GM18861 (cell line): ENCODE measurements at regions not wholly inside any gene's neighbourhood (a gene's known extent, or its start where the extent isn't known, plus 50 kb on each side); places are given as distances from the start of the nearest gene placed in this dataset.

Source experiments
- ATAC-seq: cut with Tn5 transposase; IDR thresholded peaks from one replicate; pipeline ENCODE4 v1.9.1; 2021; ENCODE audit not compliant: unreplicated experiment

DNA sequence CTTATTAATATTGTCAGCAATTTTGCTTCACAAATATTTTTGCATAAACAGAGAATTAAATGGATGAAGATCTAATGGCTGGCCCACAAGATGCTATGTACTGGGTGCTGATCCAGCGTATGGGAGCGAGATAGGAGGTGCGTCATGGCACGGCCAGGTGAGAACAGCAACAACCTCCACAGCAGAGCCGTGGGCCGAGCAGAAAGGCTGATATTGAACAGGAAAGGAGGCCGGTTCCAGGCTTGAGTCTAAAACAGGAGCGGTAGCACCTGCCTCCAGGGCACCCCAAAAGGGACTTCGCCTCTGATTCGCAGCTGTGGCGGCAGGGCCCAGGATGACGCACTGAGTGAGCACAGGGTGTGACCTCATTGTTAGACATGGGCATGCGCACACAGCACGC, 1502.1 kb downstream of the TBC1D22A start:
- ATAC-seq, result no peak

DNA sequence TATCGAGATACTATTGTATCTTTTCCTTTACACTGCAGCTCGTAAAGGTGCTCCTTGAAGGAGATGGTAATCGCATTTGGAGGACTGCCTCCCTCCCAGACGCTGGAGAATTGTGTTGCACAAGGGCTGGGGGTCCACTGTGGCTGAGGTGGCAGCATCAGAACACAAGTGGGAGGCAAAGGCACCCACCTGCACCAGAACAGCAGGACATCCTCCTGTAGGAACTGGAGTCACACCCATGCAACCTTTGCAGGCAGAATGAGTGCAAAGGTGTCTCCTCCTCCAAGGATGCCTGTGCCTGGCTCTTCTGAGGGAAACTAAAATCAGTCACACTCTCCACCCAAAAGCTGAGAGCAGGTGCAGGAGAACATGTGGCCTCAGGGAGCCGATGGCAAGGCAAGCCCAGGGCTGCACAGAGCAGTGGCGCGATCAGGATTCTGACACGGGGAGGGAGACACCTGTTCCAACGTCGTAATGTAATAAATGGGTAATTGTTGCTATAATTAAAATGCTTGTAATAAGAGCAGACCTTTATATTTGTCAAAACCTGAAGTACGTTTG, 1501.4 kb downstream of the TBC1D22A start:
- no peak for ATAC-seq

DNA sequence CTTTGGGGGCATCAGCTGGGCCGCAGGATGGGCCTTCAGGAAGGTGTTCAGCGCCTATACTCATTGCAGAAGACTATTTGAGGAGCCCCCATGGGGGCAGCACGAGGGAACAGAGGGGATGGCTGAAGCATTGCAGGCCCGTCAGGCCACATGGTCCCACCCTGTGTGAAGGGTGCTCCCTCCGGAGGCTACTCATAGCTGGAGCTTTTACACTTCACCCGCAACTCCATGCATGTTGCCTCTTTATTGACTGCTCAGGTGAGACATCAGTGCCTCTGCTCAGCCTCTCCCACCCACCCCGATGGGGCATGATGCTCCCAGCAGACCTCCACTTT, 1500.9 kb downstream of the TBC1D22A start:
- no peak for ATAC-seq

DNA sequence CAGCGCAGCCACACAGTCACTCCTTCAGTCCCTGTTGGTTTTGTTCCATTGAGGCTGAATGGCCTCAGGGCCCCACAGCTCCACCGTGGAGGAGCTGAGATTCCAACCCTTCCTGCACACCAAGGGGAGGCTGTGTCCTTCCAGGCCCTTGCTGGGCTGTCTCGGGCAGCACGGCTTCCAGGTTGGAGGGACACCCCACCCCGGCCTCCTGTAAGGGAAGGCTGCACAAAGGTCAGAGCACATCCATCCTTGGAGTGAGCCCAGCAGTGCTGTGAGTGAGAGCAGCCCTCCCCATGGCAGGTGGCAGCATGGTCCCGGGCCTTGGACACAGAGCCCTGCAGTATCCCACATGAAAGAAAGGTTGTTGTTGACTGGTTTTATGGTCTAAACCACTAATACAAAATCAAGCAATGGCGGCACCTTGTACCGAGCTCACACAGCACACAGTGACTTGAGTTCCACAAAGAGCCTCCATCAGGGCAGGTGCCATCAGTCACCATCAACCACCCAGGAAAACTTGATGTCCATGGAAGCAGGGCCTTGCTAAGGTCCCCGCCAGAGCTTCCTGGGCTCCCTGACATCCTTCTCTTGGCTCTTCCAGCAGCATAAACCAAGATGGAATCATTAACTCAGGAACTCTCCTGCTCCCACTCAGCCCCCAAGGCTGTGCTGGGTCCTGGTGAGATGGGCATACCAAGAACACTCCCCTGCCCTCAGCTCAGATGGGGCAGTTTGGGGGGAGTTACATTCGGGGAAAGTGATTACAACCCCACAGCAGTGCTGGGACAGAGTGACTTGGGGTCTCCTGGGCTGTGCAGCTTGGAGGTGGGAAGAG, 1500.4 kb downstream of the TBC1D22A start:
- ATAC-seq, result no peak

DNA sequence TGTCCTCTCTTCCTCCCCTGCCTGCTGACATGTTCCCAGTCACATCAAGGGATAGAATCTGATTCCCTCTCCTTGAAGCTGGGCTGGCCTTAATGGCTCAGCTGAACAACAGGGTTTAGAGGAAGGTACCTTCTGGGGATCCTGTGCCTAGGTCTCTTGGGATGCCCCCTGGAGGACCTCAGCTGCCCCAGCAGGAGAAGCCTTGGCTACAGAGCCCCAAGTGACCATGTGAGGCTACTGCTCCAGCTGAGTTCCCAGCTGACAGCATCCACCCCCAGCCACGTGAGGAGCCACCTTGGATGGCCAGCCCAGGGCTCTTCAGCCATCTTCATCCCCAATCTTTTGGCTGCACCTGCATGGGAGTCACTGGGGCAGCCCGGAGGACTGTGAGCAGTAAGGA, 1499.3 kb downstream of the TBC1D22A start:
- ATAC-seq, result no peak

DNA sequence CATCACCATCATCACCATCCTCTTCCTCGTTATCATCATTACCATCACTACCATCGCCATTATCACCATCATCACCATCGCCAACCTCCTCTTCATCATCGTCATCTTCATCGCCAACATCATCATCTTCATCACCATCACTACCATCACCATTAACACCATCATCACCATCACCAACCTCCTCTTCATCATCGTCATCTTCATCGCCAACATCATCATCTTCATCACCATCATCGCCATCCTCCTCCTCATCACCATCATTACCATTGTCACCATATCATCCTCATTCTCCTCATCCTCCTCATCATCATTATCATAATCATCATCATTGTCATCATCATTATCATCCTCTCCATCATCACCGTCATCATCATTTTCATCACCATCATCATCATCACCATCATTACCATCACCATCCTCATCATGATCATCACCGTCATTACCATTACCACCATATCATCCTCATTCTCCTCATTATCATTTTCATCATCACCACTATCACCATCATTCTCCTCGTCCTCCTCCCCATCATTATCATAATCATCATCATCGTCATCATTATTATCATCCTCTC, 1498.7 kb downstream of the TBC1D22A start:
- no peak for ATAC-seq

DNA sequence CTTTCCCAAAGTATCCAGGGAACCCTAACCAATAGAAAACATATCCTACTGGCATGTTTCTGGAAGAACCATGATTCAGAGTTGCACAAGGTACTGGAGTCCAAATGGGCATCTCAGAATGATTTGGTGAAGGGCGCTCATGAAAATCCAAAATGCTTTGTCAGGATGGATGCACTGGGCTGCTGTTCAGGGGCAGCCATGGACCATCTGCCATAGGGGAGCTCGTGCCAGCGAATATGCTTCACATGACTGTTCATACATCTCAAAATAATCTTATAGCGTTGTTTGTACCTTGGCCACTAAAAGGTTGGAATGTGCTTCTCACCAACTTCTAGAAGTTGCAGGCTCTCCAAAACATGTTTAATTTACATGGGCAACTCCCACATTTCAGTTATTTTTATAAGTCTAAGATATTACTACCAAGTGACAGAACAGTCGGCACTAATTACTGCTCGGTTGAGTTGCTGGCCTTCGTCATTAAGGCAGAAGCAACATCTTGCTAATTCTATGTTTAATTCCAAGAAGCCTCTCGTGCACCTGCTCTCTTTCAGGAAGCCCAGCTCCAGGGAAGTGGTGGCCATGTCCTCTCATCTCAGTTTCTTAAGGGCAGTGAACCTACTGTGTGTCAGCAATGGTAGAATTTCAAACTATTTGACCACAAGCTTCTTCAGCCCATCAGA, 1497.7 kb downstream of the TBC1D22A start:
- ATAC-seq, result no peak

DNA sequence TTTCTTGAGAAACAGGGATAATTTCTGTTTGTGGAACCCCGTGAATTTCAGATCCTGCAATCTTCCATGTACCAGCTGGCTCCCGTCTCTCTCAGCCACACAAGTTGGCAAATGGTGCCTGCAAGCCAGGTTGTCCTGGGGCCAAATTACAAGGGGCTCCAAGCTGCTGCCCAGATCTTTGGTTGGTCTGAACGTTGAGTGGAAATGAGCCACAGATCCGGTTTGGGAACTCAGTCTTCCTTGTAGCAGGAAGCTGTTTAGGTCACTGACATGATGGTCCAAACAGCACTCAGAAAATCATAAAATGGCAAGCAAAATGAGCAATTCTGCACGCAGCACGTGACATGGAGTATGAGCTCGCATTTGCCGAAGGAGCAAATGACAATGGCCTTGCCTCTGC, 1496.4 kb downstream of the TBC1D22A start:
- ATAC-seq, result no peak

DNA sequence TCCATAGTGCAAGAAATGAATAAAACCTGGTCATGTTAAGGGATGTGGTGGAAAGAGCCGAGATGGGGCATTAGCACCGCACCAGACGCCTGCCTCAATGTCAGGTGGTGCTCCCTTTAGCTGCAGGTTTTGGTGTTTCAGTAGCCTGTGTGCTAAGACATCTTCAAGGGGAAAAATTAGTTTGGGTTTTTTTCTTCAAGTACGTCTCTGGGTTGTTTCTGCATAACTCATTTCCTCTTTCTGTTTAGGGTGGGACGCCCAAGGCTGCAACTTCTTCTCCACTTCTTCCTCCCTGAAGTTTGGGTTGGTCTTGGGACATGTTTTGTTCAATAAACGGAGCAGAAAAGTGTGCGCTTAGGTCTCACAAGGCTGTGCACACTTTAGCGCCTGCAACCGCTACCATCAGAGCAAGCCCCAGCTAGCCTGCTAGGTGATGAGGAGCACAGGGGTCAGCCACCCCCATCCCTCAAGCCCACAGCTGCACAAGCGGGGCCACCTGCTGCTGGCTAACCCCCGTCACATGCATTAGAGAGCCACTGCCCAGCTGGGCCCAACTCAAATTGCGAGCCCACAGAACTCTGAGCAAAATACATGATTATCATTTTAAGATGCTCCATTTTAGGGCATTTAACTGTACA, 1495.7 kb downstream of the TBC1D22A start:
- ATAC-seq, result no peak

DNA sequence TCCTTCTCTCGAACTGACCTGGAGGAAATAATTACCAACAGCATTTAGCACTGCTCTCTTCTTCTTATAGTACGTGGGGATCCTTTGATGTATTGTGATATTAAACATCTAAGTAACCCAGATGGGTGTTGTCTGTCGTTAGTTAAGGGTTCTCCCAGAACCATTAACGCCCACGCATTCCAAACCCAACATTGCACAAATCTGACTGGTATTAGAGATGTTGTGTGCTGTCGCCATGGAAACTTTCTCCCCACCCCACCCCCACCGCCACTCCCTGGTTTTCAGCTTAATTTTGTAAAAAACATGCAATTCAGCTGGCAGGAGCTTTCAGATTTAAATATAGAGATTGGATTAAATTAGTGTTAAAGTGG, 1495.2 kb downstream of the TBC1D22A start:
- no peak for ATAC-seq

DNA sequence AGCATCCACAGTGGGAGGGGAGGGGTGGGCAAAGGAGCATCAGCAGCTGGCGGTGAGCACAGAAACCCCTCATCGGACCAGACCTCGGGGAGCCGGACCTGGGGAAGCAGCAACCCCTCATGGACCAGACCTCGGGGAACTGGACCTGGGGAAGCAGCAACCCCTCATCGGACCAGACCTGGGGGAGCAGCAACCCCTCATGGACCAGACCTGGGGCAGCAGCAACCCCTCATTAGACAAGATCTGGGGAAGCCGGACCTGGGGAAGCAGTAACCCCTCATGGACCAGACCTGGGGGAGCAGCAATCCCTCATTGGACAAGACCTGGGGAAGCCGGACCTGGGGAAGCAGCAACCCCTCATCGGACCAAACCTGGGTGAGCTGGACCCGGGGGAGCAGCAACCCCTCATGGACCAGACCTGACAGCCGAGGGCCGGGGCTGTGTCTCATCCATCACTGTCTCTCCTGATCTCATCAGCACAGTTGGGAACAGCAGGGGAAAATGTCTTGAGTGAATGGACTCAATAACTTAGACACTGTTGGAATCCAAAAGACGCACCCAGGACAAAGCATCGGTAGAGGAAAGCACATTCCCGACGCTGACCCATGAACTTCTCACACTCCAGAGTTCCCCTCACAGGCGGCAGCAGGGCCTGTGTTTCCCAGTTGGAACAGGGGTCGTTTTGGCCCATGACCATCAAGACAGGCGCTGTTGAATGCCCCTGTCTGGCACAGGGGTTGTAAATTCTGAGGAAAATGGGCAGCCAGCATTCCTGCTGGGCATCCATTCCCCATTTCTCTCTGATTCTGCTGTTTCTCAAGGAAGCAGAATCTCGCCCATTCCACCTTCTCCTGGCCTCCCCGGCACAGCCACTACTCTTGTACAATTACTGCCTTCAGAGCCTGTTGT, 1494.6 kb downstream of the TBC1D22A start:
- no peak for ATAC-seq

DNA sequence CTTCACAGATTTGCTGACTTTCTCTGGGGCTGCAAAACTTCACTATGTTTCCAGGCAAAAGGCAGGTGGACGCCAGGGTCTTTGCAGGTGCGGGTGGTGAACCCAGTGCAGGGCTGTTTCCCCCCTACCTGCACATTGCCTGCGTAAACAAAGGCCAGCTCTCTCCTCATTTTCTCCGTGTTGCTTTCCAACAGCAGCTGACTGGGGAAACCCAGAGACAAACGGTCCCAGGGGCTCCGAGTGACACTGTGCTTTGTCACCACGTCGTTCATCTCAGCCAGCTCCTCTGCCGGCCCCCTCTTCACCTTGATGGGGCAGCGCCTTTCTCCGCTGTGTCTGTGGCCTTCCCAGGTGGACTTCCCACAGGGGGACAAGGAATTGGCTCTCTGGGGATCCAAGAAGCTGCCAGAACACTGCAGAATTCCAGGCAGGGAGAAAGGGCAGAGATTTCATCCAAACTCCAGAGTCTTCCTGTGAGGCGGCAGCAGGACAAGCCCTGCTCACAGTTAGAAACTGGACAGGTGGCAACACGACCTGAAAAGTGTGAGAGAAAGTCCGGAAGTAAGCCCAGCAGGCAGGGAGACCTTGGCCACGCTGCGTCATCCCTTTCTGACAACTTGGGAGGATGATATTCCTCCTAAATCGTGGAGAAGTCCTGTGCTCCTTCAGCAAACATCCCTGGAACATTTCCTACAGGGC, 1493.7 kb downstream of the TBC1D22A start:
- no peak for ATAC-seq

DNA sequence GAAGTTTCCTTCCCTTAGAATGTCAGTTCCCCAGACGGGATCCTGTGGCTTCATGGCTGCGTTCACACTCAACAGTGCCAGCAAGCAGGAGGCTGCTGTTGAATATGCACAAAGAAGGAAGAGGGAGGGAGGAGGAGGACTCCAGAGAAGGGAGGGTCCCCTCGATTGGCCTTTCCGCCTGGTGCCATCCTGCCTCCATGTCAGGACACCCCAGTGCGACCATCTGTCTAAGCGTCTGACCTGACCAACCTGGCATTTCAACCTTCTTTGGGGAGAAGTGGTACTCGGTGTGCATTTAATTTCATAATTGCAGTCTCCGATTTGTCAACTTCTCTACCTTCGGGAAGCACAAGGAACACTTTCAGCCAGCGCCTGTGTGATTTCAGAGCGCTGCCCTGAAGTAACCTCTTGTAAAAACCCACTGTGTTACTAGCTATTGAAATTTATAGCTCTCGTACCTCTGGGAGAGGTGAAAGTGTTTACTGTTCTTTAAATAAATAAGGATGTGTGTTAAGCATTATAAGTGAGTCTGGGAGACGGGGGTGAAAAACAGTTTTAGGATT, 1491.9 kb downstream of the TBC1D22A start:
- no peak for ATAC-seq

DNA sequence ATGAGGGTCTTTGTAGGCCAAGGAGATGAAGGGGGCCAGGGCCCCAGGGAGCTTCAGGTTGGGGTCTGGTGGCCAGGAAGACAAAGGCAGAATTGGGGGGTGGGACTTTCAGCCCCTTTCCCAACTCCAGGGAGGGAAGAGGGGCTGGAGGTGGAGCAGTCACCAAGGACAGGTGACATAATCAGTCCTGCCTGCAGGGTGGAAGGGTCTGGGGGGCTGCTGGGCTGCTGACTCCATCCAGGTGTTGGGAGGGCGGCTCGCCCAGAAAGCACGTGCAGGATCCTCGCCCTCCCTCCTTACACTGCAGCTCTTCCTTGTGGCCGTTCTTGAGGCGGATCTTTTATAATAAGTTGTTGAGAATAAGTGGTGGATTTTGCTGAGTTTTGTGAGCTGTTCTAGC, 1491.1 kb downstream of the TBC1D22A start:
- ATAC-seq, result no peak

DNA sequence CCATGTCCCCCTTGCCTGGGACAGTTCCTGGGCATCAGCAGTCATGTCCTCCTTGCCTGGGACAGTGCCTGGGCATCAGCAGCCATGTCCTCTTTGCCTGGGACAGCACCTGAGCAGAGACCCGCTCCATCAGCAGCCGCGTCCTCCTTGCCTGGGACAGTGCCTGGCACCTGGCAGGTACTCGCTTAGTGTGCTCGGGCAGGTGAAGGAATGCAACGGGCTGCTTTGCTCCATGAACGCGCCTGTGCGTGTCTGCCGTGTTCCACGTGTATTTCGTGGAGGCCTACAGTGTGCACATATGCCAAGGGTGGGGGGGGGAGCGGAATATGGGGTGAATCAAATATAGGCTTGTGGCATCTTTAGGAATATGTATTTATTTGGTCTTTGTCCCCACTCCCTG, 1490.7 kb downstream of the TBC1D22A start:
- ATAC-seq, result no peak

DNA sequence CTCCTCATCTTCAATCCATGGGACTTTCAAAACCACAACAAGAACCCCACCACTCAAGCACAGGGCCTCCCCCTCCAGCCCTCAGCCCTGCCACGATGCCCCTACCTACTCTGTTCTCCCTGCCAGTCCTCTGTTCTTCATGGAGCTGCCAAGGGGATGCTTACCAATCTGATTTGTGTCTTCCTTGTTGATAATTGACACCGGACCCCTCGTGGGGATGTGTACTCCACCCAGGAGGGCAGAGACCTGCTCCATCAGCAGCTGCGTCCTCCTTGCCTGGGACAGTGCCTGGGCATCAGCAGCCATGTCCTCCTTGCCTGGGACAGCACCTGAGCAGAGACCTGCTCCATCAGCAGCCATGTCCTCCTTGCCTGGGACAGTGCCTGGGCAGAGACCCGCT, 1489.2 kb downstream of the TBC1D22A start:
- ATAC-seq, result no peak

DNA sequence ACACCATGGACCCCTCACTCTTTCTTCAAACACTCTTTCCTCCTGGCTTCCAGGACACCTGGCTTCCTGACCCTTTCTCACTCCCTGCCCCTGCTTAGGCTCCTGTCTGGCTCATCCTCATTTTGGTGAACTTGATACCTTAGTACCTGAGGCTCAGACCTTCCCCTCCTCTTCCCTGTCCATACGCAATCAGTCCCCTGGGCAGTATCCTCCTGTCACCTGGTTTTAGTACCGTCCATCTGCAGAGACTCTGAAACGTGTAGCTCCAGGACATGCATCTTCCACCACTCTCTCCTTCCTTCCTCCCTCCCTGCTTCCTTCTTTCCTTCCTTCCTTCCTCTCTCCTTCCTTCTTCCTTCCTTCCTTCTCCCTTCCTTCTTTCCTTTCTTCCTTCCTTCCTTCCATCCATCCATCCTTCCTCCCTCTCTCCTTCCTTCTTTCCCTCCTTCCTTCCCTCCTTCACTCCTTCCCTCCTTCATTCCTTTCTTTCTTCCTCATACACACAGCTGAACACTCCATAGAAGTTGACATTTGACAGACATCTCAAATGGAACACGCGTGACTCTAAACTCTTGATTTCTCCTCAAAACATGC, 1488.6 kb downstream of the TBC1D22A start:
- ATAC-seq, result no peak

DNA sequence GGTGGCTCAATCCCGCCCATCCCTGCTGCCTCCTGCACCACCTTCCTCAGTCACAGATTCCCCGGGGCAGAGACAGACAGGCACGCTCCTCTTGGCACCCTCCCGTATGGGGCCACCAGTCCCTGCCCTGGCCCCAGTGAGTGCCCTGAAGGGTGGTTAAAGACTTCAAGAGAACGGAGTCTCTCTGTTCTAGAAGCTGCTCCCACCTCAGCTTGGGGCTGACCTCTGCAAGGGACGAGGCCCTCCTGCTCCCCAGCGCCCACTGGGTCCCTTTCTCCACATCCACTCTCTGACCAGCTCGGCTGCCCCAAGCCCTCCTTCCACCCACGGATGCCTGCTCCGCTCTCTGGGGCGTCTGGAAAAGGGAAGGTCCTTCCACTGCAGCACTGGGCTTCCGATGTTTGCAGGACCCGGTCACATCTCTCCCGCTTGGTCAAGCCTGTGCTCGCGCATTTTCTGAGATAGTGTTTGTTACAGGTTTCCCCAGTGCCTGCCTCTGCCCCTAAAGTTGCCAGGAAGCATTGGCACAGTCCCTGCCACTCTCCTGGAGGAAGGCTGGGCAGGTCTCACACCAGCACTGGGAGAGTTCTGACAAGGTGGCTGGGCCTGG, 1487.9 kb downstream of the TBC1D22A start:
- ATAC-seq, result no peak

DNA sequence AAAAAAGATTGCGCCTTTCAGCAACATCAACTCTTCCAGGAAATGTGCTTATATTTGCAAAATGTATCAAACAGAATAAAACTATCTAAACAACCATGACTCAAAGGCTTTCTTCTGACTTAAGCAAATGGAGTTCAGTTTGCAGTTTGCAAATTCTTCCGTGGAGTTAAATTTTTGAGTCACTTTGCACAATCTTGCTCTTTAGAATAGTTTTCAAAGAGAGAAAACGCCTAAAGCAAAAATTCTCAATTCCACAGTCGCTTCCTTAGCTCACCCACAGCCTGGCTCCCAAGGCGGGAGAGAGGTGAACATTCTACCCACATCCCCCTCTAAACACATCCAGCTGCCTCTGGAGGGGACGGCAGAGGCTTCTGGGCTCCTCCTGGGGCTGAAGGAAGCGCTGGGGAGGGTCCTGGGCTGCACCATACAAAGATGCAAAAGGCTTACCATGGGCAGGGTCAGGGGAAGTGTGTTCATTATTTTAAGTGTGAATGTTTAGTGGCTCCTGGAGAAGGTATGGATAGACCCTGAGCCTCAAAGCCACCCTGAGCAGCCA, 1487.3 kb downstream of the TBC1D22A start:
- ATAC-seq, result no peak
